Upper lobe of right lung (tissue), 1 donor: ENCODE measurements at regions not wholly inside any gene's neighbourhood (a gene's known extent, or its start where the extent isn't known, plus 50 kb on each side); places are given as distances from the start of the nearest gene placed in this dataset.

Experiments
- ATAC-seq: fragments of 200-7000 bp; cut with Tn5 transposase; one replicate; pipeline ENCODE4 v1.9.1; 2020; ENCODE audit warnings: mild to moderate bottlenecking, moderate library complexity
- DNase-seq: peaks from one replicate; pipeline ENCODE4 v3.0.0-alpha.2; 2020
- H3K27ac ChIP-seq: fragments of 200-600 bp; one replicate; pipeline ENCODE4 v1.8.0; 2022
- H3K27me3 ChIP-seq: fragments of 200-600 bp; one replicate; pipeline ENCODE4 v1.8.0; 2022; ENCODE audit warnings: mild to moderate bottlenecking
- H3K36me3 ChIP-seq: fragments of 200-600 bp; one replicate; pipeline ENCODE4 v1.8.0; 2022
- H3K4me1 ChIP-seq: fragments of 200-600 bp; one replicate; pipeline ENCODE4 v1.8.0; 2022
- H3K4me3 ChIP-seq: fragments of 200-600 bp; one replicate; pipeline ENCODE4 v1.8.0; 2022; ENCODE audit warnings: mild to moderate bottlenecking
- H3K9me3 ChIP-seq: fragments of 200-600 bp; one replicate; pipeline ENCODE4 v1.8.0; 2022
- CTCF ChIP-seq: fragments of 200-600 bp; IDR thresholded peaks from one replicate; pipeline ENCODE4 v1.8.0; 2022; ENCODE audit warnings: antibody characterized with exemption
- intact Hi-C: fragments of 100-400 bp; cut with DNase I; formaldehyde crosslinking; loops from one replicate; pipeline ENCODE4 v1.11.0; 2022
- donor health status: DM: no; HTN: yes; CAD: no; lungs with severe emphysema.

GRCh38 chrY:7924059-7924458, 1012.5 kb upstream of the AMELY start:
- intact Hi-C loops = no loop called here
- H3K9me3 ChIP-seq = no peaks in the 10 kb centered on the region
- no peaks in the 10 kb centered on the region for H3K4me1 ChIP-seq
- no peak for TF ChIP-seq CTCF
- H3K4me3 ChIP-seq = no peak overlapping the region
- ATAC-seq = no peak
- no peak for DNase-seq
- H3K27me3 ChIP-seq = no peaks in the 10 kb centered on the region
- H3K27ac ChIP-seq = no peak overlapping the region
- H3K36me3 ChIP-seq = no peaks in the 10 kb centered on the region

GRCh38 chrY:7923476-7924017, 1012.0 kb upstream of the AMELY start:
- no peak for ATAC-seq
- no peak for DNase-seq
- H3K9me3 ChIP-seq = no peaks in the 10 kb centered on the region
- H3K27ac ChIP-seq = no peak overlapping the region
- H3K27me3 ChIP-seq = no peaks in the 10 kb centered on the region
- H3K36me3 ChIP-seq = no peaks in the 10 kb centered on the region
- no peaks in the 10 kb centered on the region for H3K4me1 ChIP-seq
- no peak overlapping the region for H3K4me3 ChIP-seq
- no peak for TF ChIP-seq CTCF
- intact Hi-C loops = no loop called here

GRCh38 chrY:7920382-7920781, 1008.8 kb upstream of the AMELY start:
- H3K27ac ChIP-seq = no peak overlapping the region

GRCh38 chrY:7888506-7888905, 977.0 kb upstream of the AMELY start:
- Histone ChIP-seq H3K36me3 (no peaks in the 10 kb centered on the region), H3K9me3 (no peaks in the 10 kb centered on the region), H3K27ac (no peak overlapping the region), H3K4me3 (no peak overlapping the region), H3K27me3 (no peaks in the 10 kb centered on the region), H3K4me1 (no peaks in the 10 kb centered on the region)
- no peak for TF ChIP-seq CTCF
- intact Hi-C loops = no loop called here
- DNase-seq (no peak), ATAC-seq (no peak)

More at GRCh38 chrY:7920382-7920781, 1008.8 kb upstream of the AMELY start:
- no peak for ATAC-seq
- Histone ChIP-seq H3K9me3 (no peaks in the 10 kb centered on the region), H3K27me3 (no peaks in the 10 kb centered on the region), H3K4me1 (no peaks in the 10 kb centered on the region), H3K36me3 (no peaks in the 10 kb centered on the region), H3K4me3 (no peak overlapping the region)
- TF ChIP-seq CTCF = no peak
- intact Hi-C loops = no loop called here
- no peak for DNase-seq

GRCh38 chrY:7881696-7882095, 970.1 kb upstream of the AMELY start:
- Histone ChIP-seq H3K27ac (no peak overlapping the region), H3K27me3 (no peaks in the 10 kb centered on the region), H3K36me3 (no peaks in the 10 kb centered on the region), H3K4me3 (no peak overlapping the region), H3K9me3 (no peaks in the 10 kb centered on the region), H3K4me1 (no peaks in the 10 kb centered on the region)
- ATAC-seq (no peak), DNase-seq (no peak)
- no peak for TF ChIP-seq CTCF
- intact Hi-C loops = no loop called here

- Histone ChIP-seq H3K27me3 (no peaks in the 10 kb centered on the region), H3K27ac (no peak overlapping the region), H3K36me3 (no peaks in the 10 kb centered on the region), H3K4me1 (no peaks in the 10 kb centered on the region), H3K4me3 (no peak overlapping the region), H3K9me3 (no peaks in the 10 kb centered on the region)
- no peak for DNase-seq
- intact Hi-C loops = no loop called here
- TF ChIP-seq CTCF = no peak
- no peak for ATAC-seq
Observed at GRCh38 chrY:7879245-7879644, 967.7 kb upstream of the AMELY start.
